H1 (cell line): ENCODE measurements at regions not wholly inside any gene's neighbourhood (a gene's known extent, or its start where the extent isn't known, plus 50 kb on each side); places are given as distances from the start of the nearest gene placed in this dataset.

Experiments used
- CBX8 ChIP-seq: fragments of 300-800, 300-1000 bp; sonication (generic); IDR thresholded peaks from 2 replicates; pipeline ENCODE4 v1.7.1; 2016; ENCODE audit warnings: low read depth, low read length, borderline replicate concordance
- CHD1 ChIP-seq: IDR thresholded peaks from 2 replicates; pipeline ENCODE4 v1.6.1; 2012; ENCODE audit warnings: low read depth, low read length, improper control_type of control experiment
- EP300 ChIP-seq, 2 experiments: IDR thresholded peaks; 1 replicate in 1 of 2; 2 replicates in 1 of 2; pipeline ENCODE4 v1.6.1; 2011 to 2012; ENCODE audit warnings: low read depth in 2 of 2, low read length in 2 of 2, mild to moderate bottlenecking in 2 of 2, borderline replicate concordance in 1 of 2, inconsistent platforms in 1 of 2, moderate library complexity in 1 of 2
- RAD21 ChIP-seq, 2 experiments: IDR thresholded peaks in 1 of 2; conservative IDR thresholded peaks in 1 of 2; 2 replicates each; pipeline ENCODE4 v1.6.1; 2011; ENCODE audit warnings: low read depth in 2 of 2, low read length in 2 of 2, improper control_type of control experiment in 1 of 2, inconsistent platforms in 1 of 2, mild to moderate bottlenecking in 1 of 2, moderate library complexity in 1 of 2
- TAF1 ChIP-seq: IDR thresholded peaks from 2 replicates; pipeline ENCODE4 v1.6.1; 2011; ENCODE audit warnings: mild to moderate bottlenecking, low read depth, low read length

GRCh38 chr12:30111719-30112118, 328.0 kb upstream of the TMTC1 start (continued):
- TF ChIP-seq RAD21 (IDR thresholded peaks at IDR 0.05 in 1 of 2, conservative IDR thresholded peaks at IDR 0.05 in 1 of 2; ENCODE audit: low read depth in 2 of 2, low read length in 2 of 2) (no peak), CBX8 (no peak), TAF1 (no peak), EP300 (IDR thresholded peaks at IDR 0.05; ENCODE audit: borderline replicate concordance in 1 of 2, low read depth in 2 of 2, low read length in 2 of 2) (no peak), CHD1 (no peak)
